Left ventricle myocardium superior (tissue), 1 donor: ENCODE measurements at regions not wholly inside any gene's neighbourhood (a gene's known extent, or its start where the extent isn't known, plus 50 kb on each side); places are given as distances from the start of the nearest gene placed in this dataset.
A peak's percentile ranks its signal among the peaks of the same experiment; 100 is the strongest.
"Not testable (repeated sequence)": the region's sequence is repeated elsewhere in the genome, so short reads cannot be mapped to it uniquely, and the experiment has no call there.

Source experiments
- ATAC-seq: fragments of 200-7000 bp; cut with Tn5 transposase; one replicate; pipeline ENCODE4 v1.9.1; 2020; ENCODE audit warnings: mild to moderate bottlenecking, moderate library complexity
- DNase-seq: peaks from one replicate; pipeline ENCODE4 v3.0.0-alpha.2; 2020
- intact Hi-C: fragments of 100-400 bp; cut with micrococcal nuclease; formaldehyde crosslinking; loops from one replicate; pipeline ENCODE4 v1.11.0; 2022
- donor health status: DM: no; HTN: yes; CAD: no; lungs with severe emphysema.

- intact Hi-C loops, result no loop called here
Observed at GRCh38 chr14:52125885-52126284, 57.0 kb upstream of the NID2 start.

GRCh38 chr14:52124791-52125684 is 56.2 kb upstream of the NID2 start:
- intact Hi-C loops, result no loop called here
- DNase-seq (no peak), ATAC-seq (peak; percentile 85)

More at GRCh38 chr14:52125885-52126284, 57.0 kb upstream of the NID2 start:
- DNase-seq (no peak), ATAC-seq (no peak)

GRCh38 chr14:52122163-52122562 is 53.3 kb upstream of the NID2 start:
- DNase-seq, ATAC-seq, intact Hi-C loops: not testable (repeated sequence)

GRCh38 chr14:52121441-52121840 is 52.6 kb upstream of the NID2 start:
- no peak for DNase-seq
- ATAC-seq, result no peak
- intact Hi-C loops, result no loop called here

GRCh38 chr14:52119030-52119429 is 50.2 kb upstream of the NID2 start:
- DNase-seq, result no peak
- intact Hi-C loops, result no loop called here
- ATAC-seq, result peak; percentile 34
